OCI-LY1 (cell line): ENCODE measurements at regions not wholly inside any gene's neighbourhood (a gene's known extent, or its start where the extent isn't known, plus 50 kb on each side); places are given as distances from the start of the nearest gene placed in this dataset.

Source experiments
- H2AFZ ChIP-seq: fragments of 200-600 bp; sonication (generic), shearing (Covaris generic); 2 replicates; pipeline ENCODE4 v1.6.0; 2014; ENCODE audit warnings: antibody characterized with exemption, mild to moderate bottlenecking, low read length
- H3F3A ChIP-seq: fragments of 200-600 bp; sonication (generic), shearing (Covaris generic); 2 replicates; pipeline ENCODE4 v1.6.0; 2014; ENCODE audit warnings: mild to moderate bottlenecking, antibody characterized with exemption, low read length, moderate library complexity; ENCODE audit not compliant: insufficient read depth
- H3K27ac ChIP-seq: fragments of 200-600 bp; sonication (generic); 2 replicates; pipeline ENCODE4 v1.5.1; 2014; ENCODE audit warnings: low read length, mixed run types, mild to moderate bottlenecking, low read depth; ENCODE audit not compliant: poor library complexity, severe bottlenecking
- H3K27me3 ChIP-seq: fragments of 200-600 bp; sonication (generic); 2 replicates; pipeline ENCODE4 v1.6.0; 2014; ENCODE audit warnings: antibody characterized with exemption, mild to moderate bottlenecking, low read length, moderate library complexity; ENCODE audit not compliant: insufficient read depth
- H3K36me3 ChIP-seq: fragments of 200-600 bp; sonication (generic); 2 replicates; pipeline ENCODE4 v1.6.1; 2014; ENCODE audit warnings: mild to moderate bottlenecking, antibody characterized with exemption, low read length, moderate library complexity, mixed read lengths; ENCODE audit not compliant: insufficient read depth
- H3K4me1 ChIP-seq: fragments of 200-600 bp; sonication (generic); 2 replicates; pipeline ENCODE4 v1.5.1; 2014; ENCODE audit warnings: mild to moderate bottlenecking, low read length, moderate library complexity; ENCODE audit not compliant: insufficient read depth, severe bottlenecking
- H3K4me2 ChIP-seq: fragments of 200-600 bp; sonication (generic), shearing (Covaris generic); 2 replicates; pipeline ENCODE4 v1.6.1; 2014; ENCODE audit warnings: low read length
- H3K4me3 ChIP-seq: fragments of 200-600 bp; sonication (generic); 2 replicates; pipeline ENCODE4 v1.5.1; 2014; ENCODE audit warnings: low read length, low read depth, mild to moderate bottlenecking, mixed read lengths; ENCODE audit not compliant: poor library complexity, severe bottlenecking
- H3K79me2 ChIP-seq: fragments of 200-600 bp; shearing (Covaris generic); 2 replicates; pipeline ENCODE4 v1.6.1; 2016; ENCODE audit warnings: mixed run types, low read length, mixed read lengths; ENCODE audit not compliant: insufficient read depth
- H3K9ac ChIP-seq: fragments of 200-600 bp; sonication (generic), shearing (Covaris generic); 2 replicates; pipeline ENCODE4 v1.6.1; 2014; ENCODE audit warnings: mild to moderate bottlenecking, low read length, mixed read lengths
- H3K9me2 ChIP-seq: fragments of 200-600 bp; sonication (generic), shearing (Covaris generic); 2 replicates; pipeline ENCODE4 v1.6.1; 2014; ENCODE audit warnings: low read depth, mild to moderate bottlenecking, low read length, mixed read lengths
- H3K9me3 ChIP-seq: fragments of 200-600 bp; shearing (Covaris generic); 2 replicates; pipeline ENCODE4 v1.6.1; 2014; ENCODE audit warnings: low read length, mixed read lengths
- H4K20me1 ChIP-seq: fragments of 200-600 bp; sonication (generic), shearing (Covaris generic); 2 replicates; pipeline ENCODE4 v1.6.0; 2016; ENCODE audit warnings: mild to moderate bottlenecking, low read length; ENCODE audit not compliant: insufficient read depth
- CTCF ChIP-seq: fragments of 200-600 bp; sonication (generic), shearing (Covaris generic); IDR thresholded peaks from 2 replicates; pipeline ENCODE4 v1.5.1; 2017; ENCODE audit warnings: mild to moderate bottlenecking, antibody characterized with exemption, low read length, moderate library complexity, mixed read lengths
- EZH2 ChIP-seq: fragments of 200-600 bp; sonication (generic), shearing (Covaris generic); IDR thresholded peaks from 2 replicates; pipeline ENCODE4 v1.8.0; 2017; ENCODE audit warnings: borderline replicate concordance, mixed run types, mild to moderate bottlenecking, antibody characterized with exemption, low read length, moderate library complexity, mixed read lengths

- Histone ChIP-seq H3K79me2 (no peaks in the 10 kb centered on the region), H2AFZ (no peak overlapping the region), H3K9ac (no peak overlapping the region), H3K27me3 (no peaks in the 10 kb centered on the region), H3K4me1 (no peaks in the 10 kb centered on the region), H3K27ac (no peak overlapping the region), H3F3A (no peaks in the 10 kb centered on the region), H3K4me2 (no peak overlapping the region), H4K20me1 (no peaks in the 10 kb centered on the region), H3K9me2 (no peaks in the 10 kb centered on the region), H3K9me3 (no peaks in the 10 kb centered on the region), H3K4me3 (no peak overlapping the region), H3K36me3 (no peaks in the 10 kb centered on the region)
- TF ChIP-seq CTCF (no peak), EZH2 (no peak)
Observed at GRCh38 chr11:42175203-42175602, 715.8 kb upstream of the LRRC4C start.

DNA sequence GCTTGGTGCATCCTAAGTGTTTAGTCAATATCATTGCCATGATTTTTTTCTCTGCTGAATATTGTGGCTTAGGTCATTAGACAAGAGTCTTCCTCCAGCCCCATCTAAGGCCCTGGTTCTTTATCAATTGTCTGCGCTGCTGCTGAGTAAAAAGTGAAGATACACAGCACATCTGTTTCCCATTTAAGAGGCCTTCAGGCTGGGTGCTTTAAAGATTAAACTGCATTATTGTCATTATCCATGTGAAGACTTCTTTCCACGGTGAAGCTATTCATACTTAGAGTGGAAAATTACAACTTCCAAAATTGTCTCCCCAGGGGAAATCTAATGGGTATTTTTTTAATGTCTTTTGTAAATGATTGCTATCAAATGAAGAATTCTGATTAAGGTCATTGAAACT is 719.8 kb upstream of the LRRC4C start:
- H3F3A ChIP-seq: no peaks in the 10 kb centered on the region
- H3K27me3 ChIP-seq: no peaks in the 10 kb centered on the region
- no peaks in the 10 kb centered on the region for H3K36me3 ChIP-seq
- no peaks in the 10 kb centered on the region for H3K9me2 ChIP-seq
- no peak overlapping the region for H3K27ac ChIP-seq
- H3K9me3 ChIP-seq: no peaks in the 10 kb centered on the region
- no peak overlapping the region for H3K9ac ChIP-seq
- H2AFZ ChIP-seq: no peak overlapping the region
- no peak overlapping the region for H3K4me2 ChIP-seq
- TF ChIP-seq CTCF (no peak), EZH2 (no peak)
- no peaks in the 10 kb centered on the region for H3K4me1 ChIP-seq
- H3K4me3 ChIP-seq: no peak overlapping the region
- no peaks in the 10 kb centered on the region for H4K20me1 ChIP-seq
- no peaks in the 10 kb centered on the region for H3K79me2 ChIP-seq

DNA sequence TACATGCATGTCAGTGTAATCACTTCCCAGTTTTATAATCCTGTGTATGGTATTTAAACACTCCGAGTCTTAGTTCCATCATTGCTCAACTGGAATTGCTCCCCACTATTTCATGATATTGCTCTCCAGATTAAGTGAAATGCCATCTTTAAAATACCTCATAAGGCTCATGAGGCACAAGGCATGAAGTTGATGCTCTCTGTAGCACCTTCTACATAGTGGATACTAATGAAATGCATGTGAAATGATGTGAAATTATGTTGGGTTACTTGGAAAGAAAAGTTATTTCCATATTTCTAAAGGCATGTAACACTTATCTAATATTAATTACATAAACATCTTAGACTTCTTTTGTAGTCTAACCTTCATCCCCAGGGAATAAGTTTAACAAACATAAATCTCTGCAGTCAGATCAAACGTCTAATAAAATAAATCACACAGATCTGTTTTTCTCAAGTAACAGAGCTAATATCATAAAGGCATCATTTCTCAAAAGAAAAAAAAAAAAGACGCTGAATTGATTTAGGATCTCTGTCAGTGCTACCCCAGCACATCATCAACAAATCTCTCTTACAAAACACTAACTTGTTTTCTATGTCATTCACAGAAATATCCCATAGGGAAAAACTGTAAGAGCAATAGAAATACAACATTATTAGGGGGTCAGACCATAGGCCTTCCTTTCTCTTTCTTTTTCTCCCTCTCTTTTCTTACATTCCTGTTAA is 736.0 kb upstream of the LRRC4C start:
- Histone ChIP-seq H3K4me2 (no peak overlapping the region), H3F3A (no peaks in the 10 kb centered on the region), H3K36me3 (no peaks in the 10 kb centered on the region), H3K4me1 (no peaks in the 10 kb centered on the region), H2AFZ (no peak overlapping the region), H3K4me3 (no peak overlapping the region), H3K9ac (no peak overlapping the region), H3K27me3 (no peaks in the 10 kb centered on the region), H3K9me2 (no peaks in the 10 kb centered on the region), H3K79me2 (no peaks in the 10 kb centered on the region), H3K27ac (no peak overlapping the region), H4K20me1 (no peaks in the 10 kb centered on the region), H3K9me3 (no peaks in the 10 kb centered on the region)
- TF ChIP-seq EZH2 (no peak), CTCF (no peak)
